IMR-90 (cell line): ENCODE measurements at regions not wholly inside any gene's neighbourhood (a gene's known extent, or its start where the extent isn't known, plus 50 kb on each side); places are given as distances from the start of the nearest gene placed in this dataset.

Source experiments
- BHLHE40 ChIP-seq: fragments of 150-350 bp; IDR thresholded peaks from 2 replicates; pipeline ENCODE4 v1.6.1; 2016; ENCODE audit warnings: mild to moderate bottlenecking, low read depth, low read length
- CEBPB ChIP-seq: IDR thresholded peaks from 2 replicates; pipeline ENCODE4 v1.6.1; 2012; ENCODE audit warnings: low read depth, low read length, improper control_type of control experiment
- CHD1 ChIP-seq: IDR thresholded peaks from 2 replicates; pipeline ENCODE4 v1.6.1; 2012; ENCODE audit warnings: low read depth, low read length, improper control_type of control experiment
- ELK1 ChIP-seq: fragments of 150-350 bp; IDR thresholded peaks from 2 replicates; pipeline ENCODE4 v1.6.1; 2016; ENCODE audit warnings: low read depth, mild to moderate bottlenecking, low read length, moderate library complexity, borderline replicate concordance
- POLR2A ChIP-seq: IDR thresholded peaks from 2 replicates; pipeline ENCODE4 v1.6.1; 2012; ENCODE audit warnings: mild to moderate bottlenecking, low read depth, low read length
- RAD21 ChIP-seq: IDR thresholded peaks from 2 replicates; pipeline ENCODE4 v1.6.1; 2012; ENCODE audit warnings: low read length, improper control_type of control experiment
- RCOR1 ChIP-seq: IDR thresholded peaks from 2 replicates; pipeline ENCODE4 v1.6.1; 2012; ENCODE audit warnings: mild to moderate bottlenecking, low read length, improper control_type of control experiment; ENCODE audit not compliant: insufficient replicate concordance
- SMC3 ChIP-seq: fragments of 150-350 bp; IDR thresholded peaks from 2 replicates; pipeline ENCODE4 v1.6.1; 2016; ENCODE audit warnings: low read depth, mild to moderate bottlenecking, antibody characterized with exemption, low read length, moderate library complexity
- TF ChIP-seq, protein P1 (sequence below): conservative IDR thresholded peaks from 2 replicates; pipeline ENCODE4 v1.5.1; 2012; ENCODE audit warnings: mild to moderate bottlenecking, low read depth, low read length, improper control_type of control experiment
- TF ChIP-seq, protein P2 (sequence below): fragments of 150-350 bp; IDR thresholded peaks from 2 replicates; pipeline ENCODE4 v1.6.1; 2017; ENCODE audit warnings: mild to moderate bottlenecking, antibody characterized with exemption, low read length, low read depth

- TF ChIP-seq, protein P1, sequence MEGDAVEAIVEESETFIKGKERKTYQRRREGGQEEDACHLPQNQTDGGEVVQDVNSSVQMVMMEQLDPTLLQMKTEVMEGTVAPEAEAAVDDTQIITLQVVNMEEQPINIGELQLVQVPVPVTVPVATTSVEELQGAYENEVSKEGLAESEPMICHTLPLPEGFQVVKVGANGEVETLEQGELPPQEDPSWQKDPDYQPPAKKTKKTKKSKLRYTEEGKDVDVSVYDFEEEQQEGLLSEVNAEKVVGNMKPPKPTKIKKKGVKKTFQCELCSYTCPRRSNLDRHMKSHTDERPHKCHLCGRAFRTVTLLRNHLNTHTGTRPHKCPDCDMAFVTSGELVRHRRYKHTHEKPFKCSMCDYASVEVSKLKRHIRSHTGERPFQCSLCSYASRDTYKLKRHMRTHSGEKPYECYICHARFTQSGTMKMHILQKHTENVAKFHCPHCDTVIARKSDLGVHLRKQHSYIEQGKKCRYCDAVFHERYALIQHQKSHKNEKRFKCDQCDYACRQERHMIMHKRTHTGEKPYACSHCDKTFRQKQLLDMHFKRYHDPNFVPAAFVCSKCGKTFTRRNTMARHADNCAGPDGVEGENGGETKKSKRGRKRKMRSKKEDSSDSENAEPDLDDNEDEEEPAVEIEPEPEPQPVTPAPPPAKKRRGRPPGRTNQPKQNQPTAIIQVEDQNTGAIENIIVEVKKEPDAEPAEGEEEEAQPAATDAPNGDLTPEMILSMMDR, result no peak
- TF ChIP-seq SMC3, result no peak
- no peak for TF ChIP-seq POLR2A
- TF ChIP-seq ELK1, result no peak
- no peak for TF ChIP-seq CEBPB
- no peak for TF ChIP-seq RAD21
- no peak for TF ChIP-seq RCOR1
- TF ChIP-seq, protein P2, sequence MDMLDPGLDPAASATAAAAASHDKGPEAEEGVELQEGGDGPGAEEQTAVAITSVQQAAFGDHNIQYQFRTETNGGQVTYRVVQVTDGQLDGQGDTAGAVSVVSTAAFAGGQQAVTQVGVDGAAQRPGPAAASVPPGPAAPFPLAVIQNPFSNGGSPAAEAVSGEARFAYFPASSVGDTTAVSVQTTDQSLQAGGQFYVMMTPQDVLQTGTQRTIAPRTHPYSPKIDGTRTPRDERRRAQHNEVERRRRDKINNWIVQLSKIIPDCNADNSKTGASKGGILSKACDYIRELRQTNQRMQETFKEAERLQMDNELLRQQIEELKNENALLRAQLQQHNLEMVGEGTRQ, result no peak
- no peak for TF ChIP-seq BHLHE40
- no peak for TF ChIP-seq CHD1
Observed at GRCh38 chr18:41538751-41539150, 416.3 kb upstream of the PIK3C3 start.
